ENCODE measurements at regions not wholly inside any gene's neighbourhood (a gene's known extent, or its start where the extent isn't known, plus 50 kb on each side); places are given as distances from the start of the nearest gene placed in this dataset.

GRCh38 chr10:61148451-61148850 lies 204.5 kb upstream of the RHOBTB1 start:
- TF ChIP-seq, protein P1, sequence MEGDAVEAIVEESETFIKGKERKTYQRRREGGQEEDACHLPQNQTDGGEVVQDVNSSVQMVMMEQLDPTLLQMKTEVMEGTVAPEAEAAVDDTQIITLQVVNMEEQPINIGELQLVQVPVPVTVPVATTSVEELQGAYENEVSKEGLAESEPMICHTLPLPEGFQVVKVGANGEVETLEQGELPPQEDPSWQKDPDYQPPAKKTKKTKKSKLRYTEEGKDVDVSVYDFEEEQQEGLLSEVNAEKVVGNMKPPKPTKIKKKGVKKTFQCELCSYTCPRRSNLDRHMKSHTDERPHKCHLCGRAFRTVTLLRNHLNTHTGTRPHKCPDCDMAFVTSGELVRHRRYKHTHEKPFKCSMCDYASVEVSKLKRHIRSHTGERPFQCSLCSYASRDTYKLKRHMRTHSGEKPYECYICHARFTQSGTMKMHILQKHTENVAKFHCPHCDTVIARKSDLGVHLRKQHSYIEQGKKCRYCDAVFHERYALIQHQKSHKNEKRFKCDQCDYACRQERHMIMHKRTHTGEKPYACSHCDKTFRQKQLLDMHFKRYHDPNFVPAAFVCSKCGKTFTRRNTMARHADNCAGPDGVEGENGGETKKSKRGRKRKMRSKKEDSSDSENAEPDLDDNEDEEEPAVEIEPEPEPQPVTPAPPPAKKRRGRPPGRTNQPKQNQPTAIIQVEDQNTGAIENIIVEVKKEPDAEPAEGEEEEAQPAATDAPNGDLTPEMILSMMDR (conservative IDR thresholded peaks at IDR 0.05; ENCODE audit: low read depth, low read length): no peak
- TF ChIP-seq EZH2 (IDR thresholded peaks at IDR 0.05; ENCODE audit: borderline replicate concordance, low read depth, low read length, poor library complexity, severe bottlenecking): no peak
